ENCODE measurements at regions not wholly inside any gene's neighbourhood (a gene's known extent, or its start where the extent isn't known, plus 50 kb on each side); places are given as distances from the start of the nearest gene placed in this dataset.

DNA sequence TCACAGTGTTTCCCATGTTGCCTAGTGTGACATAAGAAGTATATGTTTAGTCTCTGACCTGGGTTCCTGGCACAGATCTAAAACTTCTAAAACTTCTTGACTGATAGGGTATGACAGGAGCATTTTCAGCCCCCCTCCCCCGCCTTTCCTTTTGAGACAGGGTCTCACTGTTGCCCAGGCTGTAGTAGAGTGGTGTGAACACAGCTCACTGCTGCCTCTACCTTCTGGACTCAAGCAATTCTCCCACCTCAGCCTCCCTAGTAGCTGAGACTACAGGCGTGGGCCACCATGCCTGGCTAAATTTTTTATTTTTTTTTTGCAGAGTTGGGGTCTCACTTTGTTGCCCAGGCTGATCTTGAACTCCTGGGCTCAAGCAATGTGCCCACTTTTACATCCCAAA, 421.1 kb upstream of the RGS6 start:
- DNase-seq (no peak), ATAC-seq (no peak)
- TF ChIP-seq EZH2phosphoT487 (IDR thresholded peaks at IDR 0.05; ENCODE audit: borderline replicate concordance, low read length) = no peak
- TF ChIP-seq, protein P1, sequence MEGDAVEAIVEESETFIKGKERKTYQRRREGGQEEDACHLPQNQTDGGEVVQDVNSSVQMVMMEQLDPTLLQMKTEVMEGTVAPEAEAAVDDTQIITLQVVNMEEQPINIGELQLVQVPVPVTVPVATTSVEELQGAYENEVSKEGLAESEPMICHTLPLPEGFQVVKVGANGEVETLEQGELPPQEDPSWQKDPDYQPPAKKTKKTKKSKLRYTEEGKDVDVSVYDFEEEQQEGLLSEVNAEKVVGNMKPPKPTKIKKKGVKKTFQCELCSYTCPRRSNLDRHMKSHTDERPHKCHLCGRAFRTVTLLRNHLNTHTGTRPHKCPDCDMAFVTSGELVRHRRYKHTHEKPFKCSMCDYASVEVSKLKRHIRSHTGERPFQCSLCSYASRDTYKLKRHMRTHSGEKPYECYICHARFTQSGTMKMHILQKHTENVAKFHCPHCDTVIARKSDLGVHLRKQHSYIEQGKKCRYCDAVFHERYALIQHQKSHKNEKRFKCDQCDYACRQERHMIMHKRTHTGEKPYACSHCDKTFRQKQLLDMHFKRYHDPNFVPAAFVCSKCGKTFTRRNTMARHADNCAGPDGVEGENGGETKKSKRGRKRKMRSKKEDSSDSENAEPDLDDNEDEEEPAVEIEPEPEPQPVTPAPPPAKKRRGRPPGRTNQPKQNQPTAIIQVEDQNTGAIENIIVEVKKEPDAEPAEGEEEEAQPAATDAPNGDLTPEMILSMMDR (conservative IDR thresholded peaks at IDR 0.05; ENCODE audit: low read depth, low read length) = no peak
- no peak for TF ChIP-seq EZH2 (IDR thresholded peaks at IDR 0.05; ENCODE audit: low read length, unreplicated experiment)
- no TSS peak for BruUV-seq (replicated peaks)
- Histone ChIP-seq H3K27ac (ENCODE audit: low read length) (no peak overlapping the region), H3K36me3 (ENCODE audit: low read depth, low read length) (peaks cover 8% of the 10 kb centered on the region), H3K4me2 (ENCODE audit: low read length) (no peak overlapping the region), H2AFZ (ENCODE audit: low read length) (no peak overlapping the region), H3F3A (ENCODE audit: low read length, unreplicated experiment) (no peaks in the 10 kb centered on the region), H3K4me1 (ENCODE audit: insufficient read depth, low read length) (no peaks in the 10 kb centered on the region), H3K9me3 (ENCODE audit: low read length) (no peaks in the 10 kb centered on the region), H3K27me3 (ENCODE audit: low read length) (no peaks in the 10 kb centered on the region), H3K79me2 (ENCODE audit: low read length) (0 out of 2 replicates have a peak, but pooled peaks cover 8% of the 10 kb centered on the region), H3K4me3 (ENCODE audit: low read length) (no peak overlapping the region), H3K9me2 (replicated peaks; ENCODE audit: low read length) (no peaks in the 10 kb centered on the region), H3K9ac (ENCODE audit: low read length) (no peak overlapping the region), H4K20me1 (ENCODE audit: low read length) (no peaks in the 10 kb centered on the region)
- ChIA-PET POLR2A (ENCODE audit: unreplicated experiment) (interaction anchor here (0.6 kb wide), 1 partner anchor 65 kb away, joined by 4 read pairs; no protein-coding TSS in a partner anchor), CTCF (no interaction called here)
- intact Hi-C loops (cut with micrococcal nuclease) = loop anchor here (10.0 kb wide), 1 partner anchor 366 kb away; no protein-coding TSS in a partner anchor

DNA sequence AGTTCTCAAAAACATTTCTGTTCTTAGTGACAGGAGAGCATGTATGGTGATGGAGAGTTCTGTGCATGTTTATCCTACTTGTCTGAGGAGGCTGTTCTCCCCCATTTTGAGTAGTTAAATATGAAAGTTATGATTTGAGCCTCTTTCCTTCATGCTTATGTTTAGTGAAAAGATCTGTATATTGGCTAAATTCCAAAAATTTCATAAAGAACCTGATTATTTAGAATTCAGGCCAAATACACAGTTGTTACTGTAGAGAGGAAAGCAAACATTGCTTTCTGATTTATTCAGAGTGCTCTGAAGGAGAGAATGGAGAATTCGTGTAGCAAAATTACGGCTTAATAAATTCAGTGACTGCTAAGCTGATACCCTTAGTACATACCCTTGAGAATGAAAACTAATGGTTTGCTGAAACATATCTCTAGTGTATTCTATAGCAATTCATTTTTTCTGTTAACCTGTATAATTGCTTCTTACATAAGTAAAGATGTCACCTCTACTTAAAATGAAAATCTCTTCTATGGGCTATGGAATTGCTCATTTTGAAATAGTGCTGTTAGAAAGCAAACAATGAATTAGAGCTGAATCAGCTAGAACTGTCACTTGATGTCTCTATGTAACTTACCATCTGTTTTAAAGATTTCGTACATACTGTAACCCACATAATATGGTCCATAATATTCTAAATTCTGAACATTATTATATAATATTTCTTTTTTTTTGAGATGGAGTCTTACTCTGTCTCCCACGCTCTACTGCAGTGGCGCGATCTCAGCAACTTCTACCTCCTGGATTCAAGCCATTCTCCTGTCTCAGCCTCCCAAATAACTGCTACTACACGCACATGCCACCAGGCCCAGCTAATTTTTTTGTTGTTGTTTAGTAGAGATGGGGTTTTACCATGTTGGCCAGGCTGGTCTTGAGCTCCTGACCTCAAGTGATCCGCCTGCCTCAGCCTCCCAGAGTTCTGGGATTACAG, 417.0 kb upstream of the RGS6 start:
- intact Hi-C loops (cut with micrococcal nuclease) = loop anchor here (10.0 kb wide), 1 partner anchor 370 kb away; no protein-coding TSS in a partner anchor
- H3K4me3 ChIP-seq (ENCODE audit: low read length) = no peak overlapping the region
- H2AFZ ChIP-seq (ENCODE audit: low read length) = no peak overlapping the region
- BruUV-seq (replicated peaks) = no TSS peak
- TF ChIP-seq EZH2phosphoT487 (IDR thresholded peaks at IDR 0.05; ENCODE audit: borderline replicate concordance, low read length) (no peak), EZH2 (IDR thresholded peaks at IDR 0.05; ENCODE audit: low read length, unreplicated experiment) (no peak)
- TF ChIP-seq, protein P1 (conservative IDR thresholded peaks at IDR 0.05; ENCODE audit: low read depth, low read length) = no peak
- H3K9me2 ChIP-seq (replicated peaks; ENCODE audit: low read length) = no peaks in the 10 kb centered on the region
- no peaks in the 10 kb centered on the region for H3K79me2 ChIP-seq (ENCODE audit: low read length)
- DNase-seq (no peak), ATAC-seq (peak; percentile 43)
- ChIA-PET POLR2A (ENCODE audit: unreplicated experiment) (no interaction called here), CTCF (no interaction called here)
- no peaks in the 10 kb centered on the region for H3K9me3 ChIP-seq (ENCODE audit: low read length)
- no peak overlapping the region for H3K9ac ChIP-seq (ENCODE audit: low read length)
- no peak overlapping the region for H3K27ac ChIP-seq (ENCODE audit: low read length)
- no peaks in the 10 kb centered on the region for H4K20me1 ChIP-seq (ENCODE audit: low read length)
- no peaks in the 10 kb centered on the region for H3F3A ChIP-seq (ENCODE audit: low read length, unreplicated experiment)
- H3K27me3 ChIP-seq (ENCODE audit: low read length) = no peaks in the 10 kb centered on the region
- no peak overlapping the region for H3K4me2 ChIP-seq (ENCODE audit: low read length)
- H3K36me3 ChIP-seq (ENCODE audit: low read depth, low read length) = peaks cover 8% of the 10 kb centered on the region
- H3K4me1 ChIP-seq (ENCODE audit: insufficient read depth, low read length) = no peaks in the 10 kb centered on the region
